ENCODE measurements at regions not wholly inside any gene's neighbourhood (a gene's known extent, or its start where the extent isn't known, plus 50 kb on each side); places are given as distances from the start of the nearest gene placed in this dataset.

DNA sequence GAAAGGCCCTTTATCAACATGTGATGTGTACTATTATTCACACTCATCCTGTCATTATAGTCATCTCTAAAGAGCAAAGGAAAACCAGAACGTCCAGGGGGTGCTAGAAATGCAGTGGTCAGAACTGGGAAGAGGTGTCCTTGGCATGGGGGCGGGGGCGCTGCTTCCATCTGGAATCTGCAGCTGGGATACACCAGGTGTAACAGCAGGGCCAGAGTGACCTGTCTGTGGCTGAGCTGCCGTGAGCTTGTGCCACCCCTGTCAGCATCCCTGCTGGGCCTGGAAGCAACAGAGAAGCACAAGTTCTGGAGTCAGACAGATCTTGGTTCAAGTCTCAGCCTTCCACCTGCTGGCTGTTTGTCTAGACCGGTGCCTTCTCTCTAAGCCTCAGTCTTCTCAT is 263.3 kb upstream of the MVB12B start:
- TF ChIP-seq EZH2 (IDR thresholded peaks at IDR 0.05; ENCODE audit: low read length) (no peak), CTCF (optimal IDR thresholded peaks at IDR 0.05 in 1 of 3, IDR thresholded peaks at IDR 0.05 in 1 of 3, conservative IDR thresholded peaks at IDR 0.05 in 1 of 3; ENCODE audit: extremely low read depth in 1 of 3, insufficient read depth in 2 of 3, low read length in 3 of 3) (no peak)
